Islet of Langerhans (tissue), 1 donor: ENCODE measurements at regions not wholly inside any gene's neighbourhood (a gene's known extent, or its start where the extent isn't known, plus 50 kb on each side); places are given as distances from the start of the nearest gene placed in this dataset.

ENCODE experiments used
- FAIRE-seq: peaks from one replicate; lab custom pipeline; 2011; peaks lifted over from hg19 to GRCh38; lab: Jason Lieb, UNC

DNA sequence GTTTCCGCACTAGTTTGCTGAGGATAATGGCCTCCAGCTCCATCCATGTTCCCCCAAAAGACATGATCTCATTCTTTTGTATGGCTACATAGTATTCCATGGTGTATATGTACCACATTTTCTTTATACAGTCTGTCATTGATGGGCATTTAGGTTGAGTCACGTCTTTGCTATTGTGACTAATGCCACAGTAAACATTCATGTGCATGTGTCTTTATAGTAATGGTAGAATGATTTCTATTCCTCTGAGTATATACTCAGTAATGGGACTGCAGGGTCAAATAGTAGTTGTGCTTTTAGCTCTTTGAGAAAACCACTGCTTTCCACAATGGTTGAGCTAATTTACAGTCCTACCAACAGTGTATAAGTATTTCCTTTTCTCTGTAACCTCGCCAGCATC, 78.3 kb upstream of the BCL9 start:
- FAIRE-seq = no peak

- no peak for FAIRE-seq
Measured at GRCh38 chr1:147466543-147466942, 74.8 kb upstream of the BCL9 start.

DNA sequence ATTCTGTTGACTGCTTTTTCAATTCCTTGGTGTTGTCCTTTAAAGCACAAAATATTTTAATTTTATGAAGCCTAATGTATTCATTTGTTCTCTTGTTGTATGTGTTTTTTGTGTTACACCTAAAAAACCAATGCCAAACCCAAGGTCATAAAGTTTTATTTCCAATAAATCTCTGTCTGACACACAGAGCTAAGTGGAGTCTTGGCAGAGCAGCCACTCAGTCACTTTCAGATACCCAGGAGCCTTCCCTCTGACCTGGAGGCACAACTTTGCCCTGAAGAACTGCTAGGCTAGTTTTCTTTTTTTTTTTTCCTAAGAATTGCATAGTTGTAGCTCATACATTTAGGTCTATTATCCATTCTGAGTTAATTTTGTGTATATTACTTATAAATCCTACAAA, 71.2 kb upstream of the BCL9 start:
- FAIRE-seq = no peak

- FAIRE-seq = no peak
Measured at GRCh38 chr1:147472489-147472888, 68.8 kb upstream of the BCL9 start.

DNA sequence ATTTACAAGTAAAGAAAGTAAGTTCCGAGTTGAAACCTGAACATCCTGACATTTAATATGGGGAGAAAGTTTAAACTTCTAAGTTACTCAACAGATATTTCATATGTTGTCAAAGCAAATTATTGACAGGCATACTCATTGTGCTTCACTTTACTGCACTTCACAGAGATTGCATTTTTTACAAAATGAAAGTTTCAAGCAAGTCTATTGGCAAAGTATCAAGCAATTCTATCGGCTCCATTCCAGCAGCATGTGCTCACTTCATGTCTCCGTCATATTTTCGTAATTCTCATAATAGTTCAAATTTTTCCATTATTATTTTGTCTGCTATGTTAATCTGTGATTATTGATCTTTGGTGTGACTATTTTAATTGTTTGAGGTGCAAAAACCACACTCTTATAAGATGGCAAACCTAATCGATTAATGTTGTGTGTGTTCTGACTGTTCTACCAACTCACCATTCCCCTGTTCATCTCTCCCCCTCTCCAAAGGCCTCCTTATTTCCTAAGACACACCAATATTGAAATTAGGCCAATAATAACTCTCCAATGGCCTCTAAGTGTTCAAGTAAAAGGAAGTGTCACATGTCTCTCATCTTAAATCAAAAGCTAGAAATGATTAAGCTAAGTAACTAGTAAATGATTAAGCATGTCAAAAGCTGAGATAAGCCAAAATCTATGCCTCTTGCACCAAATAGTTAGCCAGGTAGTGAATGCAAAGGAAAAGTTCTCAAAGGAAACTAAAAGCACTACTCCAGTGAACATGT, 68.2 kb upstream of the BCL9 start:
- no peak for FAIRE-seq

GRCh38 chr1:147473733-147474049, 67.6 kb upstream of the BCL9 start:
- FAIRE-seq = no peak

DNA sequence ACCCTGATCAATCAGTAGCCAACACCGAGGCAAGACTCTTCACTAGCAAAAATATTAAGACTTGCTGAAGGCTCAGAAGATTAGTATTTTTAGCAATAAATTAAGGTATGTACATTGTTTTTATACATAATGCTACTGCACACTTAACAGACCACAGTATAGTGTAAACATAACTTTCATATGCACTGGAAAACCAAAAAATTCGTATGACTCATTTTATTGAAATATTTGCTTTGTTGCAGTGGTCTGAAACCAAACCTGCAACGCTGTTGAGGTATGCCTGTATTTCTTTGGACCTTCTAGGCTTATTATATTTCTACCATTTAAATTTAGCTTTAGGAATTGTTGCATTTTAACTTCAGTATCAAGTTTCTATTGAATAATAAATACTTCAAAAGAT, 65.8 kb upstream of the BCL9 start:
- FAIRE-seq = no peak

DNA sequence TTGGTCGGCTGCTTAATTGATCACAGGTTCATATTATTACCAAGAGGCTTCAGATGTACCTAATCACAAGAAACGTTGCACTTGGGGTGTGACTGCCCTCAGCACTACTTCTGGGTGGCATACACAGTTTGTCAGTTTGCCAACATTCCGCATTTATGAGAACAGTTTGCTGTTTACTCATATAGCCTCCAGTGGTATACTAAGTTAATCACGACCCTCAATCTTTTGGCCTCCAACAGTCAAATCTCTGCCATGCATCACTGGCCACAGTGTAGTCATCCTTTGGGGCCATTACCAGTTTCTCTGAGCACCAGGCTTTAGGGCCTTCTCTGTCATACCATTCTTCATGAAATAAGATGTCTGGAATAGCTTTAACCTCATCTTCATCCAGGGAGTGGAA, 62.8 kb upstream of the BCL9 start:
- FAIRE-seq = no peak

- FAIRE-seq = no peak
Measured at GRCh38 chr1:147479864-147480564, 61.3 kb upstream of the BCL9 start.

DNA sequence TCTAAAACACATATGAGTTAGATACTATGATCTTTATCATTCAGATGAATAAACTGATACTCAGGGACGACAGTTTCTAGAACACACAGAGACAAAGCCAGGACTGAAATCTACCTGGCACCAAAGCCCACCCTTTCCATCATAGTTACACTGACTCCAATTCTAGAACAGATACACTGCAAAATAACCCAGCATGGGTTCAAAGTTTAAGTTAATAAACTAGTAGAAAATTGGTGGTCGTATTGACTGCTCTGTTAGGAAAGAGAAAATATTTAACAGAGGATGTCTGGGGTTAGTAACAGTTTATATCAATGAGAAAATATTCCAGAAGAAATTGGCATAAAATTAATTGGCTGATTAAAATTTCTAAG, 60.8 kb upstream of the BCL9 start:
- FAIRE-seq = no peak

- FAIRE-seq = no peak
Measured at GRCh38 chr1:147486876-147487656, 54.2 kb upstream of the BCL9 start.

DNA sequence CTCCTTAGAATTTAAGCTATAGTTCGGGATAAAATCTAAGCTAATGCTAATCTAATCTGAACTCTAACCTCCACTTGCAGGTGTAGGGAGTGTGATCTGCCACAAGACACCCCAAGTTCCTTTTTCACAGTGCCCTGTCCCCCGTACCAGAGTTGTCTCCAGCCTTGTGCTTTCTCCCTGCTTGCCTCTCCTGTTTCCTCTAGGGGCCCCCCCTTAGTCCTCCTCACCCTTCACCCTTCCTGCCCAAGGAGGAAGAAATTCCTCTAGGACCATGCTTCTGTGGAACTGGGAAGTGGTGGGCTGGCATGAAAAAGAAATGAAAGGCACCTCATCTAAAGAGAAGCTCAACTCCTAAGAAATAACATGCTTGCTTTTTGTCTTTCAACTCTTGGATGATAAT, 50.2 kb upstream of the BCL9 start:
- FAIRE-seq = no peak
